Loucy (cell line): ENCODE measurements at regions not wholly inside any gene's neighbourhood (a gene's known extent, or its start where the extent isn't known, plus 50 kb on each side); places are given as distances from the start of the nearest gene placed in this dataset.

Experiments
- H2AFZ ChIP-seq: fragments of 200-600 bp; sonication (generic); 2 replicates; pipeline ENCODE4 v1.6.0; 2016; ENCODE audit warnings: antibody characterized with exemption, mild to moderate bottlenecking, low read length, moderate library complexity
- H3F3A ChIP-seq: fragments of 200-600 bp; 2 replicates; pipeline ENCODE4 v1.6.0; 2016; ENCODE audit warnings: antibody characterized with exemption, low read depth, mild to moderate bottlenecking
- H3K27me3 ChIP-seq: fragments of 200-600 bp; sonication (generic); 2 replicates; pipeline ENCODE4 v1.6.1; 2014; ENCODE audit warnings: low read length, mild to moderate bottlenecking; ENCODE audit not compliant: insufficient read depth, poor library complexity, severe bottlenecking
- H3K36me3 ChIP-seq: fragments of 200-600 bp; sonication (generic); 2 replicates; pipeline ENCODE4 v1.6.1; 2016; ENCODE audit warnings: low read length; ENCODE audit not compliant: insufficient read depth
- H3K4me1 ChIP-seq: fragments of 200-600 bp; sonication (generic); 2 replicates; pipeline ENCODE4 v1.5.1; 2014; ENCODE audit warnings: low read length, mild to moderate bottlenecking; ENCODE audit not compliant: insufficient read depth, poor library complexity, severe bottlenecking
- H3K4me2 ChIP-seq: fragments of 200-600 bp; sonication (generic); 2 replicates; pipeline ENCODE4 v1.6.0; 2014; ENCODE audit warnings: antibody characterized with exemption, low read length, low read depth, mild to moderate bottlenecking; ENCODE audit not compliant: poor library complexity, severe bottlenecking
- H3K4me3 ChIP-seq: fragments of 200-600 bp; sonication (generic); 2 replicates; pipeline ENCODE4 v1.5.1; 2014; ENCODE audit warnings: low read length, mild to moderate bottlenecking, mixed read lengths; ENCODE audit not compliant: poor library complexity, severe bottlenecking
- H3K79me2 ChIP-seq: fragments of 200-600 bp; sonication (generic); 2 replicates; pipeline ENCODE4 v1.6.1; 2014; ENCODE audit warnings: low read length; ENCODE audit not compliant: insufficient read depth
- H3K9ac ChIP-seq: fragments of 200-600 bp; sonication (generic); 2 replicates; pipeline ENCODE4 v1.6.0; 2014; ENCODE audit warnings: mild to moderate bottlenecking, low read depth, low read length, moderate library complexity; ENCODE audit not compliant: poor library complexity, severe bottlenecking
- H3K9me2 ChIP-seq: fragments of 200-600 bp; sonication (generic); replicated peaks from 2 replicates; pipeline ENCODE4 v1.6.1; 2016; ENCODE audit warnings: low read depth, low read length, mixed read lengths
- H3K9me3 ChIP-seq: fragments of 200-600 bp; sonication (generic); 2 replicates; pipeline ENCODE4 v1.6.1; 2014; ENCODE audit warnings: mild to moderate bottlenecking, antibody characterized with exemption, low read length, low read depth; ENCODE audit not compliant: insufficient read depth
- H4K20me1 ChIP-seq: fragments of 200-600 bp; sonication (generic); 2 replicates; pipeline ENCODE4 v1.6.0; 2014; ENCODE audit warnings: antibody characterized with exemption, low read length, mild to moderate bottlenecking; ENCODE audit not compliant: insufficient read depth, poor library complexity, severe bottlenecking
- EZH2phosphoT487 ChIP-seq: fragments of 200-600 bp; IDR thresholded peaks from 2 replicates; pipeline ENCODE4 v1.6.1; 2018; ENCODE audit warnings: antibody characterized with exemption, mild to moderate bottlenecking, moderate library complexity, borderline replicate concordance
- TF ChIP-seq, protein P1 (sequence below): fragments of 200-600 bp; sonication (generic); conservative IDR thresholded peaks from 2 replicates; pipeline ENCODE4 v1.5.1; 2014; ENCODE audit warnings: mild to moderate bottlenecking, antibody characterized with exemption, low read length

DNA sequence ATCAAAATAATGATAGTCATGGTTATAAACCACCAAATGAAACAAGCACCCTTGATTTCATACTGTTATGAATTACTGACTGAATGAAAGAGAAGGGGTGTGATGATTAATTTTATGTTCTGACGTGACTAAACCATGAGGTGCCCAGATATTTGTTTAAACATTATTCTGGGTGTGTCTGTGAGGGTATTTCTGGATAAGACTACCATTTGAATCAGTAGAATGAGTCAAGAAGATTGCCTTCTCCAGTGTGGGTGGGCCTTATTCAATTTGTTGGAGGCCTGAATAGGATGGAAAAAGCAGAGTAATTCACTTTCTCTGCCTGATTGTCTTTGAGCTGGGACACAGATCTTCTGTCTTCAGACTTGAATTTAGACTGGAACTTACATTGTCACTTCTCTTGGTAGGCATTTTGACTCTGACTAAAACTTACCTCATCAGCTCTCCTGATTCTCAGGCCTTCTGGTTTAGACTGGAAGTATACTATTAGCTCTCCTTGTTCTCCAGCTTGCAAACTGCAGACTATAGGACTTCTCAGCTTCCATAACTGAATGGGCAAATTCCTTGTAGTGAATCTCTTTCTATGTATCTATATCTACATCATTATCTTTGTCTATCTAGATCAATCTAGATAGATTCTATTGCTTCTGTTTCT lies 321.9 kb upstream of the TARS1 start:
- H3F3A ChIP-seq, result no peaks in the 10 kb centered on the region
- no peak overlapping the region for H3K4me2 ChIP-seq
- H3K9me3 ChIP-seq, result no peaks in the 10 kb centered on the region
- H3K79me2 ChIP-seq, result no peaks in the 10 kb centered on the region
- no peaks in the 10 kb centered on the region for H3K9me2 ChIP-seq
- H3K9ac ChIP-seq, result no peak overlapping the region
- no peaks in the 10 kb centered on the region for H3K27me3 ChIP-seq
- H2AFZ ChIP-seq, result no peak overlapping the region
- no peaks in the 10 kb centered on the region for H4K20me1 ChIP-seq
- no peaks in the 10 kb centered on the region for H3K36me3 ChIP-seq
- H3K4me1 ChIP-seq, result no peaks in the 10 kb centered on the region
- no peak for TF ChIP-seq EZH2phosphoT487
- TF ChIP-seq, protein P1, sequence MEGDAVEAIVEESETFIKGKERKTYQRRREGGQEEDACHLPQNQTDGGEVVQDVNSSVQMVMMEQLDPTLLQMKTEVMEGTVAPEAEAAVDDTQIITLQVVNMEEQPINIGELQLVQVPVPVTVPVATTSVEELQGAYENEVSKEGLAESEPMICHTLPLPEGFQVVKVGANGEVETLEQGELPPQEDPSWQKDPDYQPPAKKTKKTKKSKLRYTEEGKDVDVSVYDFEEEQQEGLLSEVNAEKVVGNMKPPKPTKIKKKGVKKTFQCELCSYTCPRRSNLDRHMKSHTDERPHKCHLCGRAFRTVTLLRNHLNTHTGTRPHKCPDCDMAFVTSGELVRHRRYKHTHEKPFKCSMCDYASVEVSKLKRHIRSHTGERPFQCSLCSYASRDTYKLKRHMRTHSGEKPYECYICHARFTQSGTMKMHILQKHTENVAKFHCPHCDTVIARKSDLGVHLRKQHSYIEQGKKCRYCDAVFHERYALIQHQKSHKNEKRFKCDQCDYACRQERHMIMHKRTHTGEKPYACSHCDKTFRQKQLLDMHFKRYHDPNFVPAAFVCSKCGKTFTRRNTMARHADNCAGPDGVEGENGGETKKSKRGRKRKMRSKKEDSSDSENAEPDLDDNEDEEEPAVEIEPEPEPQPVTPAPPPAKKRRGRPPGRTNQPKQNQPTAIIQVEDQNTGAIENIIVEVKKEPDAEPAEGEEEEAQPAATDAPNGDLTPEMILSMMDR, result no peak
- H3K4me3 ChIP-seq, result no peak overlapping the region

DNA sequence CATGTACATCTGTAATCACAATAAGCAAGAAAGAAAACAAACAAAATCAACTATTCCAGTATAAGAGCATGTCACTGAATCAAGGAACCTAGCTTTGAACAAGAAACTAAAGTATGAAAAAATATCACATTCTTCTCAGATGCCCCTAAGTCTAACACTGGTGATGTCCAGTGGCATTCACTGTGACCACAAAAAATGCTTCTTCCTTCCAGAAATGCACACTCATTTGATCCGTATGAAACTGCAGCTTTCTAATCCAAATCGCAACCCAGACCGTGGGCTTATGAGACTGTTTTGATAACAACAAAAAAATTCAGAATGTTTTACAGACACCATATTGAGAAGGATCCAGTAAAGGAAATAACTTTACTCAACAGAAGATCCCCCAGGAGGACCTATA lies 320.1 kb upstream of the TARS1 start:
- H3K79me2 ChIP-seq, result no peaks in the 10 kb centered on the region
- H3K36me3 ChIP-seq, result no peaks in the 10 kb centered on the region
- no peaks in the 10 kb centered on the region for H3F3A ChIP-seq
- no peak overlapping the region for H3K9ac ChIP-seq
- H2AFZ ChIP-seq, result no peak overlapping the region
- no peaks in the 10 kb centered on the region for H3K9me3 ChIP-seq
- H3K27me3 ChIP-seq, result no peaks in the 10 kb centered on the region
- TF ChIP-seq, protein P1, result no peak
- no peak for TF ChIP-seq EZH2phosphoT487
- H4K20me1 ChIP-seq, result no peaks in the 10 kb centered on the region
- H3K4me3 ChIP-seq, result no peak overlapping the region
- H3K4me1 ChIP-seq, result no peaks in the 10 kb centered on the region
- H3K9me2 ChIP-seq, result no peaks in the 10 kb centered on the region
- no peak overlapping the region for H3K4me2 ChIP-seq

DNA sequence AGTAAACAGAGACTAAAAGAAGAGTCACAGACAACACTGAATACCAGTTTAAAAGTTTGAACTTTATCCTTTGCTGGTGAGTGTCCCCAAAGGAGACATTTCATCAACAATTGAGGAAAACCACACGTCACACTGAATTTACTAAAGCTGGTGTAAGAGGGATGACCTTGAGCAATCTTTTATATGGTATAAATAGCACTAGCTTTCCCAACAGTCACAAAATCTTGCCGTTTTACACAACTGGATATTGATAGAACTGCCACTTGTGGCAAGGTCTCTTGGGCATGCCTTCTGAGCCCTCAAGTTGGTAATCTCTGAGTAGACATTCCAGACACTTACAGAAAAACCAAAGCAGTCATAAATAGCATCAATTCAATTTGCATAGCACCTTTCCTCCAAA lies 311.5 kb upstream of the TARS1 start:
- Histone ChIP-seq H3F3A (no peaks in the 10 kb centered on the region), H3K79me2 (no peaks in the 10 kb centered on the region), H3K4me1 (no peaks in the 10 kb centered on the region), H3K4me3 (no peak overlapping the region), H4K20me1 (no peaks in the 10 kb centered on the region), H3K9ac (no peak overlapping the region), H2AFZ (no peak overlapping the region), H3K27me3 (no peaks in the 10 kb centered on the region), H3K4me2 (no peak overlapping the region), H3K36me3 (no peaks in the 10 kb centered on the region), H3K9me2 (no peaks in the 10 kb centered on the region), H3K9me3 (0 out of 2 replicates have a peak, but pooled peaks cover 4% of the 10 kb centered on the region)
- TF ChIP-seq EZH2phosphoT487, result no peak
- TF ChIP-seq, protein P1, result no peak
